ENCODE measurements at regions not wholly inside any gene's neighbourhood (a gene's known extent, or its start where the extent isn't known, plus 50 kb on each side); places are given as distances from the start of the nearest gene placed in this dataset.

DNA sequence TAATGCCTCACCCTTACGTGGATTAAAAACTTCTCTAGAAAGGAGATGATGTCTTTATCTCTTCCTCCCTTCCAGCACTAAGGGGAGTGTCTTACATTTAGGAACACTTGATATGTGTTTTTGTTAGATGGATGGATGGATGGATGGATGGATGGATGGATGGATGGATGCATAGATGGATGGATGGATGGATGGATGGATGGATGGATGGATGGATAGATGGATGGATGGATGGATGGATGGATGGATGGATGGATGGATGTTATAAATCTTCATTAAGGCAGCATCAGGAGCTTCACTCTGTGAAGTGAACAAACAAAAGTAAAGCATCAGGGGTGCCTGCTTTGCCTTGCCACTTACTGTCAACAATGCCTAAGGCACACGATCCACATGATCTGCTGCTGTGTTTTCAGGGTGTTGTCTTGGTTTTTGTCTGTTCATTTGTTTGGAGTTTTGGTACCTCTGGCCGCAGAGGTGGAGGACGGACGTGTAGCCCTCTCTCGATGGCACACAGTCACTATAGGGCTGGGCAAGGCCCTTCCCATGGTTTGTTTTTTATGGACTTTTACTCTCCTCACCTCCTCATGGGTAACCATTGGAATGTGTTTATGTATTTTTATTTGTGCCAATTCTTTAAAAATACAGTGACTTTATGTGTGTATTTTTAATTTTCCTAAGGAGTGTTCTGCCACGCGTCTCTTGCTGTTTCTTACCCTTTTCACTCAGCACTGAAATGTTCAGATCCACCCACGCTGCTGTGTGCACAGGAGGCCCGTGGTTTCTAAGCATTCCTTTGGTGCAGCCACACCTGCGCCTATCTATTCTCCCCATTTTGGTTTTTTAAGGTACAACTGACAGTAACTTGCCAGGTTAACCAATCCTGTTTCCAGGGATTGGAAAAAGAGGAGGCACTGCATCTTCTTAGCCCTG, 91.8 kb upstream of the ENPP6 start:
- no peaks in the 10 kb centered on the region for H3K9me2 ChIP-seq (ENCODE audit: insufficient read depth, low read length)
- no peak for DNase-seq (ENCODE audit: low spot score)
- CTCF ChIA-PET (ENCODE audit: unreplicated experiment), result interaction anchor here (0.6 to 1.0 kb wide), 2 partner anchors 41 to 421 kb away, joined by 3 to 5 read pairs; no protein-coding TSS in a partner anchor
- no peak overlapping the region for H3K27ac ChIP-seq (ENCODE audit: low read depth, low read length, poor library complexity, severe bottlenecking)
- H3K4me1 ChIP-seq (ENCODE audit: insufficient read depth, low read length, poor library complexity, severe bottlenecking), result peaks cover 49% of the 10 kb centered on the region
- peak overlapping the region; percentile 27; the same call in 1 of the 2 replicates for H3K4me2 ChIP-seq (ENCODE audit: low read length)
- H2AFZ ChIP-seq (ENCODE audit: low read length), result peak overlapping the region; percentile 47; the same call in 1 of the 2 replicates
- no peaks in the 10 kb centered on the region; the same call in 1 of the 2 replicates for H3K36me3 ChIP-seq (ENCODE audit: insufficient read depth, low read length)
- H4K20me1 ChIP-seq (ENCODE audit: insufficient read depth, low read length), result no peaks in the 10 kb centered on the region
- intact Hi-C loops (cut with micrococcal nuclease; ENCODE audit: unreplicated experiment), result loop anchor here (1.0 to 5.0 kb wide), 3 partner anchors 21 to 229 kb away; partner anchors contain the start of gene IRF2
- BruUV-seq (replicated peaks), result no TSS peak
- POLR2A ChIA-PET, result interaction anchor here (0.6 to 5.9 kb wide), 10 partner anchors 8 to 75 kb away, joined by 3 to 34 read pairs (median 4); no protein-coding TSS in a partner anchor
- TF ChIP-seq, protein P1, sequence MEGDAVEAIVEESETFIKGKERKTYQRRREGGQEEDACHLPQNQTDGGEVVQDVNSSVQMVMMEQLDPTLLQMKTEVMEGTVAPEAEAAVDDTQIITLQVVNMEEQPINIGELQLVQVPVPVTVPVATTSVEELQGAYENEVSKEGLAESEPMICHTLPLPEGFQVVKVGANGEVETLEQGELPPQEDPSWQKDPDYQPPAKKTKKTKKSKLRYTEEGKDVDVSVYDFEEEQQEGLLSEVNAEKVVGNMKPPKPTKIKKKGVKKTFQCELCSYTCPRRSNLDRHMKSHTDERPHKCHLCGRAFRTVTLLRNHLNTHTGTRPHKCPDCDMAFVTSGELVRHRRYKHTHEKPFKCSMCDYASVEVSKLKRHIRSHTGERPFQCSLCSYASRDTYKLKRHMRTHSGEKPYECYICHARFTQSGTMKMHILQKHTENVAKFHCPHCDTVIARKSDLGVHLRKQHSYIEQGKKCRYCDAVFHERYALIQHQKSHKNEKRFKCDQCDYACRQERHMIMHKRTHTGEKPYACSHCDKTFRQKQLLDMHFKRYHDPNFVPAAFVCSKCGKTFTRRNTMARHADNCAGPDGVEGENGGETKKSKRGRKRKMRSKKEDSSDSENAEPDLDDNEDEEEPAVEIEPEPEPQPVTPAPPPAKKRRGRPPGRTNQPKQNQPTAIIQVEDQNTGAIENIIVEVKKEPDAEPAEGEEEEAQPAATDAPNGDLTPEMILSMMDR (conservative IDR thresholded peaks at IDR 0.05; ENCODE audit: low read length), result no peak
- no peak for TF ChIP-seq EZH2phosphoT487 (IDR thresholded peaks at IDR 0.05; ENCODE audit: borderline replicate concordance, low read depth, low read length)
- no peak overlapping the region for H3K4me3 ChIP-seq (ENCODE audit: low read depth, low read length, poor library complexity, severe bottlenecking)
- H3K9me3 ChIP-seq (ENCODE audit: low read length), result peaks cover 10% of the 10 kb centered on the region; the same call in 1 of the 2 replicates
- H3K79me2 ChIP-seq (ENCODE audit: insufficient read depth, low read depth, low read length), result no peaks in the 10 kb centered on the region

DNA sequence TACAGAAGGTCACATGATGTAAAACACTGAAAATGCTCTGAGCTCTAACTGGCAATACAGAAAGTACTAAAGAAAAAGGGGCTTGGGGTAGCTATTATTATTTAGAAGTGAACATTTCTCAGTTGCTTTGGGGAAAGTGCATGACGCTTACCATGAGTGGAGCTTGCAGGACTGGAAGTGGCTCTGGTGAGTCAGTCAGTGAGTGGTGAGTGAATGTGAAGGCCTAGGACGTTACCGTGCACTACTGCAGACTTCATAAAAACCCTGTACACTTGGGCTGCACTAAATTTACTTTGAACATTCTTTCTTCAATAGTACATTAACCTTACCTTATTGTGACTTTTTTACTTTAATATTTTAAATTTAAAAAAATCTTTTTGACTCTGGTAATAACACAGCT, 89.3 kb upstream of the ENPP6 start:
- no peak overlapping the region for H3K27ac ChIP-seq (ENCODE audit: low read depth, low read length, poor library complexity, severe bottlenecking)
- H3K9me2 ChIP-seq (ENCODE audit: insufficient read depth, low read length), result no peaks in the 10 kb centered on the region
- ChIA-PET CTCF (ENCODE audit: unreplicated experiment) (no interaction called here), POLR2A (interaction anchor here (0.6 to 5.9 kb wide), 19 partner anchors 8 to 147 kb away, joined by 3 to 34 read pairs (median 5); no protein-coding TSS in a partner anchor)
- H4K20me1 ChIP-seq (ENCODE audit: insufficient read depth, low read length), result no peaks in the 10 kb centered on the region
- intact Hi-C loops (cut with micrococcal nuclease; ENCODE audit: unreplicated experiment), result no loop called here
- H3K4me1 ChIP-seq (ENCODE audit: insufficient read depth, low read length, poor library complexity, severe bottlenecking), result peaks cover 25% of the 10 kb centered on the region
- H3K79me2 ChIP-seq (ENCODE audit: insufficient read depth, low read depth, low read length), result no peaks in the 10 kb centered on the region
- H3K9me3 ChIP-seq (ENCODE audit: low read length), result peaks cover 28% of the 10 kb centered on the region; the same call in 1 of the 2 replicates
- H3K36me3 ChIP-seq (ENCODE audit: insufficient read depth, low read length), result no peaks in the 10 kb centered on the region; the same call in 1 of the 2 replicates
- no TSS peak for BruUV-seq (replicated peaks)
- H2AFZ ChIP-seq (ENCODE audit: low read length), result no peak overlapping the region; the same call in 1 of the 2 replicates
- no peak for DNase-seq (ENCODE audit: low spot score)
- H3K4me2 ChIP-seq (ENCODE audit: low read length), result no peak overlapping the region
- no peak for TF ChIP-seq EZH2phosphoT487 (IDR thresholded peaks at IDR 0.05; ENCODE audit: borderline replicate concordance, low read depth, low read length)
- TF ChIP-seq, protein P1 (conservative IDR thresholded peaks at IDR 0.05; ENCODE audit: low read length), result no peak
- H3K4me3 ChIP-seq (ENCODE audit: low read depth, low read length, poor library complexity, severe bottlenecking), result no peak overlapping the region
